WTC11 (cell line): ENCODE measurements at regions not wholly inside any gene's neighbourhood (a gene's known extent, or its start where the extent isn't known, plus 50 kb on each side); places are given as distances from the start of the nearest gene placed in this dataset.

Experiments used
- ATF1 ChIP-seq: sonication (generic); formaldehyde crosslinking; IDR thresholded peaks from 2 replicates; pipeline ENCODE4 v1.8.1; 2023; ENCODE audit warnings: mild to moderate bottlenecking, moderate library complexity, missing genetic modification reagents
- ATF6 ChIP-seq: sonication (generic); formaldehyde crosslinking; IDR thresholded peaks from 2 replicates; pipeline ENCODE4 v1.8.1; 2023; ENCODE audit warnings: mild to moderate bottlenecking, missing genetic modification reagents
- CREB1 ChIP-seq: sonication (generic); formaldehyde crosslinking; IDR thresholded peaks from 2 replicates; pipeline ENCODE4 v1.8.0; 2023; ENCODE audit warnings: mild to moderate bottlenecking, missing genetic modification reagents
- CREM ChIP-seq: sonication (generic); formaldehyde crosslinking; IDR thresholded peaks from 2 replicates; pipeline ENCODE4 v1.8.1; 2022; ENCODE audit warnings: mild to moderate bottlenecking, missing genetic modification reagents, moderate library complexity
- CTCF ChIP-seq: fragments of 200-600 bp; IDR thresholded peaks from 2 replicates; pipeline ENCODE4 v1.8.0; 2022; ENCODE audit warnings: antibody characterized with exemption
- E2F4 ChIP-seq: sonication (generic); formaldehyde crosslinking; IDR thresholded peaks from 2 replicates; pipeline ENCODE4 v1.8.1; 2022; ENCODE audit warnings: low read depth, mild to moderate bottlenecking, moderate library complexity, missing genetic modification reagents, borderline replicate concordance
- E2F5 ChIP-seq: sonication (generic); formaldehyde crosslinking; IDR thresholded peaks from 2 replicates; pipeline ENCODE4 v1.8.1; 2022; ENCODE audit warnings: mild to moderate bottlenecking, moderate library complexity, missing genetic modification reagents
- ESRRA ChIP-seq: sonication (generic); formaldehyde crosslinking; IDR thresholded peaks from 2 replicates; pipeline ENCODE4 v1.8.1; 2022; ENCODE audit warnings: mild to moderate bottlenecking, missing genetic modification reagents, borderline replicate concordance
- IRF1 ChIP-seq: sonication (generic); formaldehyde crosslinking; IDR thresholded peaks from 2 replicates; pipeline ENCODE4 v1.8.0; 2023; ENCODE audit warnings: missing genetic modification reagents
- JAZF1 ChIP-seq: fragments of 250-450 bp; sonication (Bioruptor Pico); IDR thresholded peaks from 2 replicates; pipeline ENCODE4 v1.9.0; 2021; ENCODE audit warnings: moderate library complexity, mild to moderate bottlenecking, inconsistent platforms
- SP1 ChIP-seq: sonication (generic); formaldehyde crosslinking; conservative IDR thresholded peaks from 2 replicates; pipeline ENCODE4 v1.8.1; 2022; ENCODE audit warnings: missing genetic modification reagents
- TEAD4 ChIP-seq: sonication (generic); formaldehyde crosslinking; IDR thresholded peaks from 2 replicates; pipeline ENCODE4 v1.8.0; 2022; ENCODE audit warnings: mild to moderate bottlenecking, missing genetic modification reagents
- ZSCAN18 ChIP-seq: fragments of 250-450 bp; sonication (Bioruptor Pico); IDR thresholded peaks from 2 replicates; pipeline ENCODE4 v2.1.2; 2022; ENCODE audit warnings: mild to moderate bottlenecking, moderate library complexity

- TF ChIP-seq CTCF = no peak
- TF ChIP-seq ZSCAN18 (CRISPR knock-in tag) = no peak
- TF ChIP-seq SP1 (CRISPR knock-in tag) = no peak
- TF ChIP-seq ESRRA (CRISPR knock-in tag) = no peak
- no peak for TF ChIP-seq ATF6 (CRISPR knock-in tag)
- TF ChIP-seq E2F4 (CRISPR knock-in tag) = no peak
- TF ChIP-seq ATF1 (CRISPR knock-in tag) = no peak
- no peak for TF ChIP-seq CREM (CRISPR knock-in tag)
- no peak for TF ChIP-seq JAZF1 (CRISPR knock-in tag)
- no peak for TF ChIP-seq E2F5 (CRISPR knock-in tag)
- no peak for TF ChIP-seq CREB1
- TF ChIP-seq IRF1 = no peak
- TF ChIP-seq TEAD4 = no peak
Observed at GRCh38 chr1:234722904-234723720, 113.1 kb upstream of the IRF2BP2 start.
